B cell (primary cell): ENCODE measurements at regions not wholly inside any gene's neighbourhood (a gene's known extent, or its start where the extent isn't known, plus 50 kb on each side); places are given as distances from the start of the nearest gene placed in this dataset.

Experiments
- EZH2 ChIP-seq: IDR thresholded peaks from 2 replicates; pipeline ENCODE4 v1.6.1; 2012; ENCODE audit warnings: borderline replicate concordance, low read depth, mild to moderate bottlenecking, moderate library complexity, low read length; ENCODE audit not compliant: insufficient read depth, poor library complexity, severe bottlenecking
- TF ChIP-seq, protein P1 (sequence below): fragments of 200-600 bp; IDR thresholded peaks from one replicate; pipeline ENCODE4 v1.8.0; 2022; ENCODE audit warnings: antibody characterized with exemption, mild to moderate bottlenecking

DNA sequence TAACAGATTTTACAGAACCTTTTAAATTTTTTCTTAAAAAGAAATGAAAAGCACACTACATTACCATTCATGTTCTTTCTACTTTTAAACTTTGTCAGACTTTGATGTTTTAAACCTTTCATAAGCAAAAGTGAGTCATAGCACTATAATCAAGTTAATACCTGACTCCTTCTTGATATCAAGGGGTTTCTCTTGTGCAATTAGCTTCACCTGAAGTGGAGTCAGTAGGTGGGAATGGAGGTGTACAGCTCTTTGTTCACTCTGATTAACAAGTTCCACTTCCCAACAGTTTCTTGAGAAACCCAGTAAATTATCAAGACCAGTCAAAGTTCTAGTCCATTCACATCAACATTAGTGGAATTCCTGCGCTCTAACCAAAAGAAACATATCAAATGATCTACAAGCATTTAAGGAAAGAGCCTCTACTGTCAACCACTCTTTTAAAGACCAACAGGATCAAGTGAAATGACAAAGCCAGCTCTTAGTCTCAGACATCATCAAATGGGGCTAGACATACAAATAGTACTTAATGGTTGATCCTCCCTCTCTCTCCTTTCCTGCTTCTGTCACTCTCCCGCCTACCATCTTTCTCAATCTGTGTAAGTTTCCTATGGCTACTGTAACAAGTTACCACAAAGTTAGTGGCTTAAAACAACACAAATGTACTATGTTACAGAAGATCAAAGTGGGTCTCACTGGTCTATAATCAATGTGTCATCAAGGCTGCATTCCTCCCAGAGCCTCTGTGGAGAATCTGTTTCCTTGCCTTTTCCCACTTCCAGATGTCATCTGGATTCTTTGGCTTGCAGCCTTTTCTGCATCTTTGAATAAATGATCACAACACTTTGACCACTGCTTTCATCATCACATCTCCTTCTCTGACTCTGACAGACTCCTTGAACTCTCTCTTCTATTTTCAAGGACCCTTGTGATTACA lies 68.0 kb downstream of the HINT1 start:
- TF ChIP-seq, protein P1, sequence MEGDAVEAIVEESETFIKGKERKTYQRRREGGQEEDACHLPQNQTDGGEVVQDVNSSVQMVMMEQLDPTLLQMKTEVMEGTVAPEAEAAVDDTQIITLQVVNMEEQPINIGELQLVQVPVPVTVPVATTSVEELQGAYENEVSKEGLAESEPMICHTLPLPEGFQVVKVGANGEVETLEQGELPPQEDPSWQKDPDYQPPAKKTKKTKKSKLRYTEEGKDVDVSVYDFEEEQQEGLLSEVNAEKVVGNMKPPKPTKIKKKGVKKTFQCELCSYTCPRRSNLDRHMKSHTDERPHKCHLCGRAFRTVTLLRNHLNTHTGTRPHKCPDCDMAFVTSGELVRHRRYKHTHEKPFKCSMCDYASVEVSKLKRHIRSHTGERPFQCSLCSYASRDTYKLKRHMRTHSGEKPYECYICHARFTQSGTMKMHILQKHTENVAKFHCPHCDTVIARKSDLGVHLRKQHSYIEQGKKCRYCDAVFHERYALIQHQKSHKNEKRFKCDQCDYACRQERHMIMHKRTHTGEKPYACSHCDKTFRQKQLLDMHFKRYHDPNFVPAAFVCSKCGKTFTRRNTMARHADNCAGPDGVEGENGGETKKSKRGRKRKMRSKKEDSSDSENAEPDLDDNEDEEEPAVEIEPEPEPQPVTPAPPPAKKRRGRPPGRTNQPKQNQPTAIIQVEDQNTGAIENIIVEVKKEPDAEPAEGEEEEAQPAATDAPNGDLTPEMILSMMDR, result no peak
- no peak for TF ChIP-seq EZH2
